GM18867 (cell line): ENCODE measurements at regions not wholly inside any gene's neighbourhood (a gene's known extent, or its start where the extent isn't known, plus 50 kb on each side); places are given as distances from the start of the nearest gene placed in this dataset.
"Not testable (repeated sequence)": the region's sequence is repeated elsewhere in the genome, so short reads cannot be mapped to it uniquely, and the experiment has no call there.

Source experiments
- ATAC-seq: cut with Tn5 transposase; IDR thresholded peaks from one replicate; pipeline ENCODE4 v1.9.1; 2021; ENCODE audit warnings: mild to moderate bottlenecking, moderate library complexity; ENCODE audit not compliant: unreplicated experiment

DNA sequence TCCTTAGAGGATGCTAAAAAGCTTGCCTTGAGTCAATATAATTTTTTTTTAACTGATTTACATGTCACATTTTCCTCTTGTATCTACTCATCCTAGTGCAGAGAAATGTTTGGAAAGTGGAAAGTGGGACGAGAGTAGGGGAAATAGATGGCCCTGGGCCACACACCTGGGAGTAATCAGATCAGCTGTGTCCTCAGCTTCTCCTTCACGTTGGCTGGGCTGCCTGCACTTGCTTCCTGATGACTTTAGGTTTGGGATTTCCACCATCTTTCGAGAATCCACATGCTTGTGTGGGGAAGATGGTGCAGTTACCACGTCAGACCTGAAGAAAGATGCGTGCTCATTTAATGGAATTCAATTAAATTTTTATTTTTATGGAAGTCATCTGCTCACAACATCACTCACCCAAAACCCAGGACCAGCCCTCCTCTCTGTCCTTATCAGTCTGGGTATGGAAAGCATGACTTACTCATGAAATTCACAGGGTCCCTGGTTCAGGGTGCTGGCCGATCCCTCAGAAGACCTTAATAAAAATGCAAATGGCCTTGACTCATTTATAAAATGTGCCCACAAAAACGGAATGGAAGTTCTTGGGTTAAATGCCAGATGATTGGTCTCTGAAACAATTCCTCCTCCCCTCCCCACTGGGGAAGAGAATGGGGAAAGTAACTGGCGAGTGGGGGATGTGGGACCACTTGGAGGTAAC lies 74.5 kb upstream of the TIAM2 start:
- ATAC-seq: no peak

DNA sequence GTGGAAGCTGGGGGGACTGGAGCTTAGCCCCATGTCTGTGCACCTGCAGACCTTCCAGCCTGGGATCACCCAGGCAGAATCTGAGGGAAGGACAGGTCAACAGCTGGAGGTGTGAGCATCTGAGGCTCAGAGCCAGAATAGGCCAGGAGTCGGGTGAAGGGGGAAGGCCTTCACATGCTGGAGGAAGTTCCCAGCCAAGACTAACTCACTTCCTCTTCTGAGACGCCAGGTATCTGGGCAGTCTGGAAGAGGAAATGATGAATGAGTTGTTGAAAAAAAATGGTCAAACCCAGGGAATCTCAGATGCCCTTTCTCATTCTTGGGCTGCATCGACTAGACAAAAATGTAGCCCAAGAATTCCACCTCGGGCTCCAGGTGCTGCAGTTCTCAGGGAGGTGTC lies 73.6 kb upstream of the TIAM2 start:
- ATAC-seq: no peak

DNA sequence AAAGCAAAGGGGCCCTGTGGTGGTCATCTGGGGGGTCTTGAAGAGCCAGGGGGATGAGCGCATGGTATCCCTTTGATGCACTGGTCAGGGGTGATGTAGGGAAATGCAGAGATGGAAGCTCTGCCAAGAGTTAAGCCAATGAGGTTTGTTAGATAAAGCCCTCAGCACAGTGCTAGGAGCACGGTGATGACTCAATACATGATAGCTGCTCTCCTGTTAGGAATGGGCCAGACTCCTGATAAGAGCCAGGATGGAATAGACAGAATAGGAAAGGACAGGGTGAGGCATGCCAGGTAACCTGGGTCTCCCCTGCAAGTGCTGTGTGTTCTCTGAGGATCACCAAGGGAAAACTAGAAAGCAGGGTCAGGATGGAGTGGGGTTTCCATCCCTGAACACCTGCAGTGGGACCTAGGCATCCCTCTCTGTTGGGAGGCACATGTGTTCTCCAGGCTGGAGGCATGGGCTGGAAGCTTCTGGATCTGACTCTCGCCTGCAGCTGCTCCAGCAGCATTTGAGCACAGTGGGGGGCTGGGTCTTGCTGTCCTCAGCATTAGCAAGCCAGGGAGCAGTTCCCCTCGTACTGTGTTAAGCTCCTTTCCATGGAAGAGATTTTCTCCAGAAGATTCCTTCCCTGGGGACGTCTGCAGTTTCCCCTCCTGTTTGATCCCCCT lies 71.8 kb upstream of the TIAM2 start:
- ATAC-seq: no peak

DNA sequence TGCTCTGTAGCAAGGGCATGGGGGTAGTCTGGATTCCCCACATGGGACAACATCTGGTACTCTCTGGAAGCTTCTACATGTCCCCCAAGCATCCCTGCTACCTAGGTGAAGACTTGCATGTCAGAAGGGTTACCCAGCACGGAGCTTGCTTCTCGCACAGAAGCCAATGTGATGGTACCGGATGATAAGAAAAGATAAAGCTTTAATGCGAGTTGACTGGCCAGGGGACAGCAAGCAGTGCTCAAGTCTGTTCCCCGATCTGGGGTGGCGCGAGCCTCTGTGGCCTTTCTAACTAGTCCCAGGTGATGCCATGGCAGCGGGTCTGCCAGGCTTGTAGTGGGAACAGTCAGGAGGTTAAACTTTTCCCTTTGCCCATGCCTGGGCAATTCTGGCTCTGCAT lies 70.0 kb upstream of the TIAM2 start:
- no peak for ATAC-seq

DNA sequence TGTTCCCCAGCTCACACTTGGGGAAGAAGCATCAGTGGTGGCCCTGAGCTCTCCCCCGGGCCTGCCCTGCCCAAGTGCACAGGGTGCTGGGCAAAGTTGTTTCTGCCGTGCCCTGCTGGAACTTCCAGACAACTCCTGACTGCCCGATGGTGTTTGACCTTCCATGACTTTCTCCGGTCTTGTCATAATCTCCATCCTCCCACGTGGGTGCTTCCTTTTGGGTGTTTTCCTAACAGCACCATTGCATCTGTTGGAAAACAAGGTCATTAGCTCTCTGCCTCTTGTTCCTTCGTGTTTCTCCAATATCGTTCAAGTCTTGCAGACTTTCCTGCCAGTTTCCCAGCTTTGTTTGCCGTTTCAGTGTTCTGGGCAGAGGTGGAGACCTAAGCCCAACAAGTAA lies 68.7 kb upstream of the TIAM2 start:
- ATAC-seq: no peak

DNA sequence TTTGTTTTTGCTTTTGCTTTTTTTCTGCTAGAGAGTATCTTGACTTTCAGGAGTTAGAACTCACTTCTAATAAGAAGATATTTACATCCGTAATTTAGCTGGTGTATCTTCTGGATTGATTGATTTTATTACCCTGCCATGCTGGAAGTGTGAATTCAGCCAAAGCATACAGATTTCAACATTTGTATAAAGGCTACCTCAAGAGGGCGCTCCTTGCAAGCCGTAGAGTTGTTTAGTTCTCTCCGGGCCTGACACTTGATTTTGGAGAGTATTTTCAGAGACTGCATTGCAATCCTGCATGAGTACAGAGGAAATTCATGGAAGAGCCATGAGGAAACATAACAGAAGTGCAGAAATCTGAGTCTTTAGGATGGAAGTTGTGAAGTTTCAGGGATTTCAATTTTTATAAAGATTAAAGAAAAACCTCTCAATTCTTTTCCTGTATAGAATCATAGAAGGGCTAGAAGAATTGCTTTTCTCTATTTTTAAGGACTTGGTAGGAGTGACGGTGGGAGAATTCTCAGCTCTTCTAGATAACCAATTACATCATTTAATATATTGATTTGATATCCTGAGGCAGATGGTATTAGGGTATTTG lies 66.7 kb upstream of the TIAM2 start:
- peak; percentile 68 for ATAC-seq

DNA sequence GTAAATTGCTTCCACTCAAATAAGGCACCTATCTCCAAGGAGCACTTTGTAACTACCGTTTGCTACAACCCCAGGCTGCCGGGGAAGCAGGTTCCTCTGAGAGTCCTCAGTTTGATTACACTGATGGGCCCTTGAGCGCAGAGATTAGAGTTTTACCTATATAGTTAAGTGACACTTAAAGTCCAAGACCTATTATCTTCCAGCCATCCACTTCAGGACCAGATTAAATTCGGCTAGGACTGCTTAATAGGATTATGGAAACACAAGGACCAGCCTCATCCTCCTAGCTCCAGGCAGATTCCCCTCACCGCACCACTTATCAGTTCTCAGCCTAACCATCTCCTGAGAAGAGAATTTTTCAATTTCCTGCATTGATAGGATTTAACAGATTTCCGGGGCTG lies 64.7 kb upstream of the TIAM2 start:
- ATAC-seq: no peak

DNA sequence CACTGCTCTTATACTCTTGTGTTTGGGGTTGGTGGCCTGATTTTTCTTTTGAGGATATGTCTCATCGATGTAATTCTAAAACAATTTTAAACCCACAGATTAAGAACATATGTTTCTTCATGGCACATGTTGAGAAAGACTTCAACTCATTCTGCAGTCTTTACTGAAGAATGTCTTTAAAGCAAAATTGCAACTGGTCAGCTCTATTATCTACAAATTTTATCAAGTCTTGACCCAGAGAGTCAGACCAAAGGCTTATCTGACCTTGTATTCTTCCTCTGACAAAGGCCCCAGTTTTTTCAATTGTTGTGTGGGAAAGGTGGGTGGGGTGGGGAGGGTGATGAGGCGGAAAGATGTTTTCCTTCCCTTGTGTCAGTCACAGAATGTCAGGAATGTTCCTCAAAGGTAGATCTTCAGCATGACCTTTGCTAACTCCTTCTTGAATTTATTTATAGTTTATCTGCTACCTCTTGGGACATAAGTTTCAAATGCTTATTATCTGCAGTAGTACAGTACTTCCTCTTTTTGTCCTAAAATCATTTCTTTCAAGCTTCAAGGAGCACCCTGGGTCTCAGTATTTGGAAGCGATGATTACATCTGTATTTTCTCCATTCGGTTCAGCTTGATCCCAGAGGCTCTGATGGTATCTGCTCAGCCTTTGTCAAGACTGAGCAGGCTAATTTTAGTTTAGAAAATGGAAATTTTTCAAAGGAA lies 63.2 kb upstream of the TIAM2 start:
- no peak for ATAC-seq

DNA sequence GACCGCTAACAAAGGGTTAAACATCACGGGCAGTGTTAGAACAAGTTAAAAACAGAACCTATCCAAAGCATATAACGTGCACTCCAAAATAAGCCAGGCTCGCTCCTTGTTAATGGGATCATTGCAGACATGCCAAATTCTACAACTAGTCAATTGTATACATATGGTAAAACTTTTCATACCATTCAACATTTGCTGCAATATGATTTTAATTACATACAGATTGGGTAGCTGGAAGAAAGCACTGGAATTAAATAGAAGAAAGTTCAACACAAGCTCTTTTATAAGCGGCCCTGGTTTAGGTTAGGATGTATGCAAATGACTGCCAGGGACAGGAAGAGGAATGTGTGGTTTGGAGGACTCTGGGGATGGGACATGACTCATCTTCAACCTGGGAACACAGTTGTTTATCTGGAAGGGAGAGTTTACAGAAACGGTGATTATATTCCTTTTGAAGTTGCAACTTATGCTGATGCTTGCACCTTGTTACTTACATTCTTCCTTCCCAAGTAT lies 62.5 kb upstream of the TIAM2 start:
- ATAC-seq: no peak

DNA sequence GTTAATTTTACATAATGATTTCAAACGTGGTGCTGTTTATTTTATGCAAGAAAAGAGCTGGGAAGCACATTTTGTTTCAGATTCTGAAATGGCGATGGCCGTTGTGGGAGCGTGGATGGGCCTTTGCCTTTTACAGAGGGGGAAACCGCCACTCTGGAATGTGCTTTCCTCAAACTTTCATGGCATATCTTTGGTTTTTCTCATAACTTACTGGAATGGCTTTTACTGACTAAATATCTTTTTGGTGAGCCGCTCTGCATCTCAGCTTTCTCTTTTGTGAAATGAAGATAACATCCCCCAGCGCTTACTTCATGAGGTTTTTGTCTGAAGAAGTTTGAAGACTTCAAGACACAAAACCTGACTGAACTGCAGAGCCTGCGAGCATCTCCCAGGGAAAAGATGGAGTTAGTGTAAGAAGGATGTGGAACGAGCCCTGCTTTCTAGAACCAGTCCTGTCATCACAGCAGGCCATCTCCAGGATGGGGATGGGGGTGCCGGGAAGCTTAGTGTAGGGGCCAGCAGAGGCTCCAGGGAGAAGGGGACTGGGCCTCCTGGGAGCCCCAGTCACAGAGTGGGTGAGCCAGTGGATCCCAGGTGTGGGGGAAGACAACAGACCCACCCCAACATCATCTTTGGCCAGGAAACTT lies 61.8 kb upstream of the TIAM2 start:
- ATAC-seq: no peak

DNA sequence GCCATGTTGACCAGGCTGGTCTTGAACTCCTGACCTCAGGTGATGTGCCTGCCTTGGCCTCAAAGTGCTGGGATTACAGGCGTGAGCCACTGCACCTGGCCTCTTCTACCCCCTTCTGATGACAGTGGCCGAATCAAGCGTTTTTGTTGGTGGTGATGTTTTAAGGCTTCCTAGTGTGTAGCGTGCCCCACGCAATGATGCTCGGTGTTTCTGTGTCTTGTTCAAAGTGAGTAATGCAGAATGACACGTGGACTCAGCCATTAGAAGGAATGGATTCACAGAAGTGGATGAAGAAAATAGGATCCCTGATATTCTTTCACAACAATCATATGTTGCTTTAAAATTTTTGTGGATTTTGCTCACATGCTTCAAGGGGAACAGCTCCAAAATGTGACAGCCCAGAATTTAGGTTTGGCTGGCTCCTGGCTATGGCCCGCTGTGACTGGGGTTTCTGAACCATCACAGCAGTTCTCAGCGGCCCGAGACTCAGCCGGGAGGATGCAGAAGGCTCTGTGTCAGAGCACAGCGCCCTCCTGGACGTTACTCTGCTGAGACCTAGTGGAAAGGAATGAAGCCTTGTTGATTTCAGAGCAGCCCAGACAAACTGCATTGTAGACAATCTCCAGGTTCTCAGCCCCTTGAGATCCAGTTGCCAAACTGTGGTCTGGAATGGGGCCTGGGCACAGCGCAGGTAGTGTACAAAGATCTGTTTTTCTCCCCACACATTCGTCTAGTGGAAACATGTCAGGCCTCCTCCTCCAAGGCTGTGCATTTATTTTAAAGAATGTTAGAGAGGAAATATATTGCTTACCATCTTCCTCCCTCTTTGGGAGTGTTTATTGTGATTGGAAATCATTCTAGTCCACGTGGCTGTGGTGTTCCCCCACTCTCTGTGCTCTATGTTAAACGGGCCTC lies 57.6 kb upstream of the TIAM2 start:
- ATAC-seq: no peak

DNA sequence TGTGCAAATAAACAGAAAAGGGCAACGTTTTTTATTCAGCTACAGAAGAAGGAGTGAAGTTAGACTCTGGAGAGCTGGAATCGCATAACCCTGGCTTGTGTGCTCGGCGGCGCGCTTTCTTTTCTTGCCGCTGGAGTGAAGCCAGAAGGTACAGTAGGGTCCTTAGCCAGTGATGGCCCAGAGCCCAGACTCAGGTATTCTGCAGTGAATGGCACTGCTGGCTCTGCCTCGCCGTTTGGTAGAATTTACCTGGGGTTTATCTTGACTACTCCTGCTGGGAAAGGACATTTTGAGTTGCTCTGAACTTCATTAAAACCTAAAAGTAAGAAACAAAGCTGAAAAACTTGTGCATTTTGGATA lies 56.9 kb upstream of the TIAM2 start:
- ATAC-seq: no peak

DNA sequence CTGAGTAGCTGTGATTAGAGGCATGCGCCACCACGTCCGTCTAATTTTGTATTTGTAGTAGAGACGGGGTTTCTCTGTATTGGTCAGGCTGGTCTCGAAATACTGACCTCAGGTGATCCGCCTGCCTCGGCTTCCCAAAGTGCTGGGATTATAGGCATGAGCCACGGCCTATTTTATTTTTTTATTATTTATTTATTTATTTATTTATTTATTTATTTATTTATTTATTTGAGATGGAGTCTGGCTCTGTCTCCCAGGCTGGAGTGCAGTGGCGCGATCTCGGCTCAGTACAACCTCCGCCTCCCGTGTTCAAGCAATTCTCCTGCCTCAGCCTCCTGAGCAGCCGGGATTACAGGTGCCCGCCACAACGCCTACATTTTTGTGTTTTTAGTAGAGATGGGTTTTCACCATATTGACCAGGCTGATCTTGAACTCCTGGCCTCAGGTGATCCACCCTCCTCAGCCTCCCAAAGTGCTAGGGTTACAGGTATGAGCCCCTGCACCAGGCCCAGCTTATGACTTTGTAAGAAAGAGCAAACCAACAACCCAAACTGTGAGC lies 56.3 kb upstream of the TIAM2 start:
- not testable (repeated sequence) for ATAC-seq

DNA sequence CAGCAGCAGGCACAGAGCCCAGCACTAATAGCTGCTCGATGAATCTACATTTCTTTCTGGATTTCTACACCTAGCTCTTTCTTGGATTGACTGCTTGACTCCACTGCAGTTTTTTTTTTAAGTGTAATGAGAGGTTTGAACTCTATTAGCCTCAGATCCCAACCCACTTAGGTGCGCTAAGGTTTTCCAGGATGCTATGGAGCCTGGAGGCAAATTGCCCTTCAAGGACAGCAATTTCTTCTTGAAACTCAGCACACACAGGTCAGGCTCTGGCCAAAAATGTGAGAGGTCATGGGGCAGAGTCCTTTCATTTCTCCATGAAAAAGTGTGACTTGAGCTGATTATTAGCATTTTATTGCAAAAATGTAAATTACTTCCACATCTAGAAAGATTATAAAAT lies 52.3 kb upstream of the TIAM2 start:
- ATAC-seq: no peak

DNA sequence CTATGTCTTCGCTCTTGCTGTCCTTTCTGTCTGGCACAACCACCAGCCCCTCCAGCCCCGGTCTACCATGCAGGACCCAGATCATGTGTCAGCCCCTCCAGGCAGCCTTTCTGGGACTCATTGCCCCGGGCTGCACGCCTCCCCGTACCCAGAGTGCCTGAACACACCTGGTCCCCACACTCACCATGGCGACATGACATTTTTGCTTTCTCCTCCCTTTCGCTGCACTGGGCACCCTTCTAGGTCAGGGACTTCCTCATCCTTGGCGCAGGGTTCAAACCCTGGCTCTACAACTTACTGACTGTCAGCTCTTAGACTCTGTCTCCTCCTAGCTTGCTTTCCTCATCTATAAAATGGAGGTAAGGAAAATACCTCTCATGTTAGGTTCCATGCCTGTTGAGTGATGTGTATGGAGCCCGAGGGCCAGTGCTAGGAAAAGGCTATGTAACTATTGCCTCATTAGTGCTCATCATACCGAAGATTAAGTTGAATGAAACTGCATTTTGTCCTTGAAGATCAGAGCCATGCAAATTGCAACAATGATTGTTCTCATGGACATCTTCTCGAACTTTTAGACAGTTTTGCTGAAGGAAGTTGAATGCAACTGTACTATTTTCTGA lies 49.7 kb upstream of the TIAM2 start:
- no peak for ATAC-seq
